Stimulated activated CD4-positive, alpha-beta T cell treated with anti-CD3 and anti-CD28 coated beads, TNF-alpha, amount 100 ng/mL, for 24 hours (primary cell): ENCODE measurements at regions not wholly inside any gene's neighbourhood (a gene's known extent, or its start where the extent isn't known, plus 50 kb on each side); places are given as distances from the start of the nearest gene placed in this dataset.

Source experiments
- DNase-seq, 3 experiments: peaks; one replicate each; pipeline ENCODE4 v3.0.0-alpha.2; 2020; ENCODE audit warnings: low read depth in 3 of 3

DNA sequence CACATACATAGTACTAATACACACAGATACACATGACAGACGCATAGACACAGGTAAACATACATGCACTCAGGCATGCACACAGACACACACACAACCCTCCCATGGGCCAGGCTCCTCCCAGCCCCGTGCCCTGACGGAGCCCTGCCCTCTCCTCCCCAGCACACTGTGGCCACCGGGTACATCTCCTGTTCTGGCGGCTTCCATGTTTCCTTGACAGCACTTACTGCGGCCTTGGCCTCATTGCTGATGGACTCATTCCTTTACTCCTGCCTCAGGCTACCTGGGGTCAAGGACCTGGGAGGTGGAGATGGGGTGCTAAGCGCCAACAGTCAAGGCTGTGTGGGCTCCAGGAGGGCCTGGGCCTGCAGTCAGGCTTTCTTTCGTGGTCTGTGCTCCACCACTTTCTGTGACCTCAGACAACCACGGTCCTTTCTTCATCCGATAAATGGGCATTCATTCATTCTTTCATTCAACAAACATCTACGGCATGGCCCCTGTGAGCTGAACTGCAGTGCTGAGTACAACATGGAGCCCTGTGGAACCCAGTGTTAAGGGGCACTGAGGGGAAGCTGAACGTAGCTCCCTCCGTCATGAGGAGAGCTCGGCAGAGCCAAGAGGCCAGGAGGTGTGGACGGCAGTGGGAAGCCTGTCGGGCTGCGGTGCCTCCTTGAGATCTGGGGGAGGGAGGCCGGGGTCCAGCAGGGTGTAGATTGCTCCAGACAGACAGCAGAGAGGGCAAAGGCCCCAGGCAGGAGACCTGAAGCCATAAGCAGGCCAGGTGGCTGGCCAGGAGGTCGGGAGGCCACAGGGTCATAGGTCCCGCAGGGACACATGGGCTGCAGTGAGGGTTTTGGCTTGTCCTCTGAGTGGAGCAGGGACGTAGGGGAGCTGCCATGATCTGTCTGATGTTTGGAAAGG, 190.4 kb upstream of the HDAC4 start:
- no peak for DNase-seq

DNA sequence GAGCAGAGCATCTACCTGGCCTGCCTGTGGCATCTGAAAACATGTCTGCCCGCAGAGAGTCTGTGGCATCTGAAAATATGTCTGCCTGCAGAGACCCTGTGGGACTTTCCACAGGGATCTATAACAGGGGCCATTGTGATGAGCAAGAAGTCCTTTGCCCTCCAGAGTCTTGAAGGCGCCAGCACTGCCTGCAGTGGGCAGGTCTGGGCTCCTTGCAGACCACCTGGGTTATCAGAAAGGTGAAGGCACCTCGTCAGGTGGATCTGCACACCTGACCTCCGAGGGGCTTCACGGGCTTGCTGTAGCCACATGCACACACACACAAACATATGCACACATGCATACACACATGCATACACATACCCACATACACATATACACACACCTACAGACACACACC, 189.5 kb upstream of the HDAC4 start:
- no peak for DNase-seq

DNA sequence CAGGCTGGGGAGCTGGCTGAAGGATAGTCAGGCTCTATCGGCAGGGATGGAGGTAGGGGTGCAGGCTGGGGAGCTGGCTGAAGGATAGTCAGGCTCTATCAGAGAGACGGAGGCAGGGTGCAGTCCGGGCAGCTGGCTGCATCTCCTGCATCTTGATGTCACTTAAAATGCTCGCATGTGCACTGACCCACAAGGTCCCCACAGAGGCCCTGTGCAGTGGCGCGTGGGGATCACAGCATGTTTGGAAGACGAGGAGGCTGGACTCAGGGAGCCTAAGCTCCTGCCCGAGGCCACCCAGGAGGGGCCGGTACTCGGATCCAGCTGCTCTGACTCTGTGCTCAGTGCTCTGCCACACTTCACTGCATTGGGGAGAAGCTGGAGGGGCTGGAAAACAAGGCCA, 189.0 kb upstream of the HDAC4 start:
- no peak for DNase-seq

DNA sequence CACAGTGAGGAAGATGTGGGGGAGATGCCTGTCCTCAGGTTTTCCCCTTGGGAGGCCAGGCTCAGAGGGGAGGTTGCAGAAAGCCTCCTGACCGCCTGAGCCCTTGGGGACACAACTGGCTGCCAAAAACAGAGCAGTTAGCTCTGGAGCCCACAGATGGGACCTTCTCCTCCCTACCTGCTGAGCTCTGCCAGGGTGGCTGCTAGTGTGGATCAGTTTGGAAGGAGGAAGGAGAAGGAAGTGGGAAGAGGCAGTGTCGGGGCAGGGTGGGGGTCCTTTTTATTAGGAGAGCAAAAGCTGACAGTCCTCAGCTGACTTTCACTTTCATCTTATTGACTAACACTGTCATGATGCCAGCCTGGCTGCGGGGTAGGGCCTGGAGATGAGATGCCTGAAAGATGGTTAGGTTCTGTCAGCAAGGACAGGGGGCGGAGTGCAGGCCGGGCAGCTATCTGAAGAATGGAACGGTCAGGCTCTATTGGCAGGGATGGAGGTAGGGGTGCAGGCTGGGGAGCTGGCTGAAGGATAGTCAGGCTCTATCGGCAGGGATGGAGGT, 188.5 kb upstream of the HDAC4 start:
- no peak for DNase-seq

DNA sequence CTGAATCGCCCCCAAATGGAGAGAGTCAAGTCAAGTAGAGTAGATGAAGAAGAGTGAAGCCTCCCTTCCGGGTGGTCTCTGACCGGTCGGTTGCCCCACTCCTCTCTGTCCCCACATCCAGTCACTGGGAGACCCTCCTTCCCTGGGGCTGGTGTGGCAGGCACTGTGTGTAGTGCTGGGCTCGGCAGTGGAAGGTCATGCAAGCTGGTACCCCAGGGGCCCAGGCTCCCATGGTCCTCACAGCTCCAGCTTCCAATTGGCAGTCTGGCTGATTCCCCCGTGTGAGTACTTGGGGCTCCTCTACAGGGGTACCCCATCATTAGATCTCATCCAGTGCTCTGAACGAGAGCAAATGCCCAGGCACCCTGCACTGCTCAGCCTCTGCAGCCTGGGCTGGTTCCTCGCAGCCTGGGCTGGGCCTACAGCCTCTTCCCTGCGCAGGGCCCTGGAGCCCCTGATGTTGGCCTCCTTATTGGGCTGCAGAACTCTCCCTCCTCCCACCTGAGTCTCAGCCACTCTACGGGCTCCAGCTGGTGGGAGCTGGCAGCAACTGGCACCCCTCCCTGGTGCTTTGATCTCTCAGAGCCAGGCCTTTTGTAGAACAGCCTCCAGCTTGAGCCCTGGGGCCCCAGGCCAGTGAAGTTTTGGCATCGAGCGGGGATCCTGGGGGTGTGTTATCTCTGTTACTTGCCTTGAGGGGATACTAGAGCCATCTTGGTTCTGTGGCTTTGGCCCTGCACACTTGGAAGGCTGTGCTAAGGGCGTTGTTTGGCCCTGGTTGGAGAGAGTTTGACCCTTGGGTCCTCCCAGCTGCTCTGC, 187.8 kb upstream of the HDAC4 start:
- no peak for DNase-seq

DNA sequence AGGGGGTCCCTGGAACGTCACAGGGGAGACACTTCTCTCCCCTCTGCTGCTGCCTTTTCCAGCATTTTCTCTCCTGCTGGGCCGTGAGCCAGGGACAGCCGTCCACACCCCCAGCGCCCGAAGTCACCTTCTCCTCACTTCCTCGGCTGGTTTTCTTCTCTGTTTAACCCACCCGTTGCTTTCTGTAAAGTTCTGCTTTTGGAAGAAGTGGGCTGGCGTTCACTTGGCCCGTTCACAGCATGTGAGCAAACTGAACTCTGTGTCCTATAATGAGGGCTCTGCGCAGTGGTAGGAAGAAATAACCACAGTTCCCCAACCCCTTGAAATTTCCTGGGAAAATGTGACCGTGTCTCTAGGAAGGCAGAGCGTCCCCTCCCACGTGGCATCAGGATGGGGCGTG, 187.0 kb upstream of the HDAC4 start:
- no peak for DNase-seq

DNA sequence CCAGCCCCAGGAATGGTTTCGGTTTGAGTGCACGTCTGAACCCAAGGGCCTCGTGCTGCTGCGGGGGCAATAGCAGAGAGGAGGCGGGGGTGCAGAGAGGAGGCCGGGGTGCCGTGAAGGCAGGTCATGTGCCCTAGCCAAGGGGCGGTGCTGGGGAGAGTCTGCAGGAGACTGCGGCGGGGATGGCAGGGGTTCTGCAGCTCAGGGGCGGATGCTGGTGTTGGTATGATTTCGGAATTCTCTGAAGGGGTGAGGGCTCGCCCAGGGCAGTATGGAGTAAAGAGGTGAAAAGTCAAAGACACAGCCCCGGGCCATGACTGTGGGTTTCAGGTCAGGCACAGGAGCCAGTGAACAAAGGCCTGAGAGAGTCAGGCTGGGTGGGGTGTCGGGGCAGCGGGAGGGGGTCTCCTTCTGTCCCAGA, 186.5 kb upstream of the HDAC4 start:
- DNase-seq, result no peak

DNA sequence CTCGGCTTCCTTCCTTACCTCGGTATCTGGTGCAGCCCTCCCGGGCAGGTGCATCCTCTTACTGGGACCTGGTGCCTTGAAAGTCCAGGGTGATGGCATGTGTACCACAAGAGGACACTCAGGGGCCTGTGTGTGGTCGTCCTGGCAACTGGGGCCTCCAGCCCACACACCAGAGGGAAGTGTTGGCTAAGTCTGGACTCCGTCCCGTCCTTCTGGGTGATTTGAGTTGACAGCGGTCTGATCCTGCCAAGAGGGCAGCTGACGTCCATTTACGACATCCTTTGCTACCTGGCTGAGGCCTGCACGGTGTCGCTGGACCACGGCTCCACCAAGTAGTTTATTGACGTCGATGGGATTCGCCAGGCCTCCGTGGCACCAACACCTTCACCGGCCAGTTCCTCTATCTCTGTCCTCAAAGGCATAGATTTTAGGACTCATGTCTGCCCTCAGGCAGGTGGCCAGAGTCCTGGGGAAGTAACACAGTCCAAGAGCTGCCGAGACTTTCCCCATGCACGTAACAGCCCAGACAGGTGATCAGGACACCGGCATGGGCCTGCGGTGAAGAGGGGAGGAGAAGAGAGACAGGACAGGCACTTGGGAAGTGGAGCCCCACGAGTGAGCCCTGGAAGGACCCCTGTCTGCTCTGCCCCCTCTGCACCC, 186.0 kb upstream of the HDAC4 start:
- no peak for DNase-seq

DNA sequence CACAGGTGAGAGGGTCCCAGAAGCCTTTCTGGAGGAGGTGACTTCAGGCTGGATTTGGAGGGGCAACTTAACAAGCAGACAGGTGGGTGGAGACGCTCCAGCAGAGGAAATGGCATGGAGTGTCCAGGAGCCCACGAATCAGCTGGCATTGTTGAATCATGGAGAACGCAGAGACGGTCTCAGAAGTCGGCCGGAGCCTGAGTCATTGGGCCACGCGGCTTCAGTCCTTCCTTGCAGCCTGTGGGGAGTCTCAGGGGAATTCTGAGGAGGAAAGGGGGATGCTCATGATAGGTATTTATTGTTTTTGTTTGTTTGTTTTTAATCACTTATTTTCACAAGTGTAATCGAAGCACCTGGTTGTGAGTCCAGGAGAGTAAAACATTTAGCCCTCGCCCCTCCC, 184.6 kb upstream of the HDAC4 start:
- no peak for DNase-seq

DNA sequence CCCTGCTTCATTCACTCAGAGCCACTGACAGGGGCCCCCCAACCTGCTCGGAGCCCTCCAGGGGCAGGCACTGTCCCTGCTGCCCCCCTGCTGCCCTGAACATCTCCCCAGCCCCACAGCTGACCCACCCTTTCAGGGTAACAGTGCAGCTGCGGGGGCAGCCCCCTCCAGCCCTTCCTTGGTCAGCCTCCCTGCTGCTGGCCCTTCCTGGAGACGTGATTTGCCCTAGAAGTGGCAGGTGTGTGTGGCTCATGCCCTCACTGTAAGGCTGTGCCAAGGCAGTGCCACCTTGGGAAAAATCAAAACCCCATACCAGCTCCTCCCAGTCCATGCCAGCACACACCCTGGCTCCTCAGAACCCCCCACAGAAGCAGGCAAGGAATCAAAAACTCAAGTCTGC, 184.2 kb upstream of the HDAC4 start:
- DNase-seq, result no peak

DNA sequence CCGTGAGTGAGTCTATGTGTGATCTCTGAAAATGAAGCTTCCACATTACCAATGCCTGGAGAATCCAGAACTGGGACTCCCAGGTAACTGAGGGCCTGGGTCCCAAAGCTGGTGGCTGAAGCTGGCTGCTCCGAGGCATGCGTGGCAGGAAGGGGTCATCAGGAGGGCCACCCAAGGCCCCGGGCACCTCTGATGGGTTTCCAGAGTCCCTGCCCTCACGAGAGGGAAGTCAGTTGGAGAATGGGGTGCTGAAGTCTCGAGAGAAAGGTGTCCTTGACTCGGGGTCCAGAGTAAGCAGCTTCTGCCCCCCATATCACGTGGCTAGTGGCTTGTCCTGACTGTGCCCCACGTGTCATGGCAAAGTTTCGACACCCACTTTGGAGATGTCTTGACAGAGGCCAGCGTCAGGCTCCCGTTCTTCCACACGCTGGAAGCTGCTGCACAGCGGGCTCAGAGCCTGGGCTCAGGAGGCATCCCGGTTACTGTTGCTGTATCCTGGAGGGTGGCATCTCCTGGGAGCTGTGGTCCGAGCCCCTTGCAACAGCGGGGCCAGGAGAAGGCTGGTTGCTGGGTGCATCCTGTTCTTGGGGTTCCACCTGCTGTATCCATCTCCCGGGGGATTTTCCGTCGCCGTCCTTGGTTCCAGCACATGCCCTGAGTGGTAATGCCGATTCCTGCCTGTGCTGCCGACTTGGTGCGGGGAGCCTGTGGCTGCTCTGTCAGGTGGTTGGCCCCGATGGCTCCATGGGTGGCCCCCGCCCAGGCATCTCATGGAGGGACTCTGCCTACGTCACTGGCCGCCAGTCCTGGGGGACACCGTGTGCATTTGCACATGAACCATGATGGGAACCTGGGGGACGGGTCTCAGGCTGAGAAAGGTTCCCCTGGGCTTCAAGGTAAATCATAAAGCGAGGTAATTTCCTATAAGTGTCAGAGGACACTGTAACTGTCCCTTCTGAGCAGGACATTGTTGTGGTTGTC, 183.3 kb upstream of the HDAC4 start:
- no peak for DNase-seq

DNA sequence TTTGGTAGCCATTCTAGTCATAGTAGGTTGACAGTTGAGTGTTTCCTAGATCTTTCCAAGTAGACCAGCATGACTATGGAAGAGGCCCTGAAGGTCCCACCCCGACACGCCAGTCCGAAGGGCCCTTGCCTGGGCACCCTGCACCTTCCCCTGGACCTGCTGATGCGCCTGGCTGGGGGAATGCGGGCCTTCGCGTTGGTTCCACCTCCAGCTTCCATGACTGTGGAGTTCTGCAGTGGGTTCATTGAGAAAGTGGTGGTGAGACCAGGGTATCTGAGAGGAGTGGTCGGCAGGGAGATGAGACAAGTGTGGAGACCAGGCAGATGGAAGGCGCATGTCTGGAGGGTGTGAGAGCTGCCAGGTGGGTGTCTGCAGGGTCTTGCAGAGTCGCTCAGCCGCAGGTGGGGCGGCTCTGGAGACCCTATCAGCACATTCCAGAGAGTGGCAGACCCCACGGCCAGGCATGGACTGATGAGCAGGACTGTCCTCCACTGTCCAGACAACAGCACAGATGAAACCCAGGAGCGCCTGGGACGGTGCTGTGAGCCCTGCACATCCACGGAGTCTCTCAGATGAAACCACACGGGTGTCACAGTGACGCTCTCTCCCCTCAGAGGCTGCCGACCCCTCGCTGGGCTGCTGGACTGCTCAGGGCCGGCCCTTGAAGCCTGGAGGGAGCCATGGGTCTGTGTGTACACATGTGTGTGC, 182.5 kb upstream of the HDAC4 start:
- DNase-seq, result no peak

DNA sequence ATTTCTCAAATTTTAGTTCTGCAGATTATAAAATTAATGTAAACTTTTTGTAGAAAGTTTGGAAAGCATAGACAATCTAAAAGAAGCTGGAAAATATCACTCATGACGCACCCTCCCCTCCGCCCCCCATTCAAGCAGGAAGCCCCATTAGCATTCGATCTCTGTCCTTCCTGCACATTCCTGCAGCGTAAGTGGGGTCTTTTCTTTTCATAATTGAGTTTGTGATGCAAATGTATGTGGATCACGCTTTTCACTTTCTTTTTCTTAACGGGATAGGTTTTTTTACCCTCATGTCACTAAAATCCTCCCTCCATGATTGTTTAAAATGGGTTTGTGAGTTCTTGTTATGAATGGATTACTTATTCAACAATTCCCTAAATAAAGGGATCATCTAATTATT, 181.7 kb upstream of the HDAC4 start:
- no peak for DNase-seq

DNA sequence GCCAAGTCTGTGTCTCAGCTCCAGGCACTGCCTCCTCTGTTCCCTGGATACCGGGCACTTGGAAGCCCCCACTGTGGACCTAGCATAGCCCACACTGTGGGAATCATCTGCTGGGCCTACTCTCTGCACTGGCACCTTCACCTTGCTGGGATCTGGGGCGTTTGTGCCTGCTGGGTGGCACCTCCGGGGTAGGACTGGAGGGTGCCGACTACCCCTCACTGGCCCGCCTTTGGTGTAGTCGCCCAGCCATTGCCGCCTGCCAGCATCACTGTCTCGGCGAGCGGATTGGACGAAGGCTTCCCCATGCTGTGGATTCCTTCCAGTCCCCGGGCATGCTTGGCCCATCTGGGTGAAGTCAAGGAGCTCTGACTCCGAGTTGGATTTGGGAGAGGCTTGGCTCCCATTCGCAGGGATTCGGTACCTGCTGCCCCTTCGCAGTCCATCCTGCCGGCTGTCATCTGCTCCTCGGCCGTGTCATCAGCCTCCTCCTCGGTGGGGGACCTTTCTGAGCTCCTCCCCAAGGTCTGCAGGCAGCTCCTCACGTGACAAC, 180.6 kb upstream of the HDAC4 start:
- no peak for DNase-seq

DNA sequence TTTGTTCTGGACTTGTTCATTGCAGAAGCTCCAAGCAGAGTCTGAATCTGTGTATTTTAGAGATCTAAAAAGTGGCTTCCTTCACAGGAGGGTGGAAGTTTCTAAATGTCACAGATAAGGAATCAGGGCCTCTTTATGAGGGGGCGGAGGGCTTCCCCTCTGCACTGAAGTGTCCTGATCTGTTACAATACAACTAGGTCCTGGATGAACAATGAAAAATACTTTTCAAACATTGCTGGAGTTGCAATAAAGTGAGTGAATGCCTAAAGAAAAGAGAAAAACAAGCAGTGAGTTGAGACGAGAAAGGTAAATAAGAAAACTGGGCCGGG, 179.3 kb upstream of the HDAC4 start:
- no peak for DNase-seq

DNA sequence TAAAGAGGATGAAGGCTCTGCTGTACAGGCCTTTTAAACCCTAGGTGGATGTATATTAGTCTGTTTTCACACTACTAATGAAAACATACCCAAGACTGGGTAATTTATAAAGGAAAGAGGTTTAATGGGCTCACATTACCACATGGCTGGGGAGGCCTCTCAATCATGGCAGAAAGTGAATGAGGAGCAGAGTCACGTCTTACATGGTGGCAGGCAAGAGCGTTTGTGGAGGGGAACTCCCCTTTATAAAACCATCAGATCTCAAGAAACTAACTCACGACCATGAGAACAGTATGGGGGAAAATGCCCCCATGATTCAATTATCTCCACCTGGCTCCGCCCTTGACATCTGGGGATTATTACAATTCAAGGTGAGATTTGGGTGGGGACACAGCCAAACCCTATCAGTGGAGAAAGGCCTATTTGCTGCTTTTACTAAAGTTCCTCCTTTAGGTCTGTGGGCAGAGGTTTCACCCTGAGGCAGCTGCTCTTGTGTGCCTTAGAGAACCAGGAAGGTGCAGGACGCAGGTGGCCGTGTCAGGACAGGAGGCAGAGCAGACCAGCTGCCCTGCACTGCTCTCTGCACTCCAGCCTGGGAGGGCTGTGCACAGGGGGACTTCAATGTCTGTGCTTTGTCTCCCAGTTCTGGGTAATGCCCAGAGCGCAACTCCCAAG, 178.8 kb upstream of the HDAC4 start:
- no peak for DNase-seq

DNA sequence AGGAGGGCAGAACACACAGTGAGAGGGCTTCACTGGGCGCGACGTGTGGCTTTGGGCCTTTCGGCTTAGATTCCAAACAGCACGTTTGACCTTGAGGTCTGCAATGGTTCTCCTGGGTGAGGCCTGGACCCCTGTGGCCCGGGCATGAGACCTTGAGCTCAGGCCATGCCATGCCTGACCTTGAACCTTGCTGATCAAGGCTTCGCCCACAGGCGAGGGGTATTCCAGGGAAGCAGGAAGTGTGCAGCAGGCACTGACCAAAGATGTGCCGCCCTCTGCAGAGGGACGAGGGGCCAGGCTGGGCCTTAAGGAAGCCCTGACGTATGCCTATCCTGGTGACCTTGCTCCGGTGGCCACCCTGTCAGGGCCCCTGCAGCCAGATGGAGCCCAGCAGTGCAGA, 178.3 kb upstream of the HDAC4 start:
- no peak for DNase-seq

DNA sequence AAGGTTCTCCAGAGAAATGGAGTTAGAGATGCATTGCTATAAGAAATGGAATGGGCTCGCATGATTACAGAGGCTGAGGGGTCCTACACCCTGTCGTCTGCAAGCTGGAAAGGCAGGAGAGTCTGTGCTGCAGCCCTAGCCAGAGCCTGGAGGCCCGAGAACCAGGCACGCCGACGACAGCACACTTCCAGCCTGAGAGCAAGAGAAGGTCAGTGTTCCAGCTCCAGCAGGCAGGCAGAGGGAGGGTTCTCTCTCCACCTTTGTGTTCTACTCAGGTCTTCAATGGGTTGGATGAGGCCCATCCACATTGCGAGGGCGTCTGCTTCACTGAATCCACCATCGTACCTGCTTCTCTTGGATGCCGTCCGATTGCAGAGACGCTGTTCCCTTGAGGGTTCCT, 177.6 kb upstream of the HDAC4 start:
- DNase-seq, result no peak

DNA sequence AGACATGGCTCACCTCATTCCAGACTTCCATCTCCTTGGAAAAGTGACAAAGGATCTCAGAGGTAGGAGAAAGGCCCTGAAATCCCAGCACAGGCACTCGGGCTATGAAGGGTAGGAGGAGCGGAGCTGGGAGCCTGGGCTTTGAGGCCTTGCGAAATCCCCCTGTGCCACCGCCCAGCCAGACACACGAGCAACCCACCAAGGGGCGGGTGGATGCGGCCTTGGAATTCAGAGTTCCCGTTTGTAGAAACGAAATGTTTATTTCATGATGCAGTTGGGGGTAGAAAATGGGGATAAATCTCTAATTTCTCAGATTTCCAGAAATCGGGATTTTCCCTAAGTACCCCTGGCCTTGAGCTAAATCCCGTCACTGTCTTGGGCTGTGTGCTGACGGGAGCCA, 177.1 kb upstream of the HDAC4 start:
- no peak for DNase-seq
